Fibroblast of peridontal ligament (primary cell): ENCODE measurements at regions not wholly inside any gene's neighbourhood (a gene's known extent, or its start where the extent isn't known, plus 50 kb on each side); places are given as distances from the start of the nearest gene placed in this dataset.

Experiments used
- DNase-seq: peaks from one replicate; pipeline ENCODE4 v3.0.0-alpha.2; 2010; ENCODE audit errors: extremely low read depth

GRCh38 chr1:62917314-62917713, 133.4 kb downstream of the ATG4C start:
- DNase-seq, result no peak

DNA sequence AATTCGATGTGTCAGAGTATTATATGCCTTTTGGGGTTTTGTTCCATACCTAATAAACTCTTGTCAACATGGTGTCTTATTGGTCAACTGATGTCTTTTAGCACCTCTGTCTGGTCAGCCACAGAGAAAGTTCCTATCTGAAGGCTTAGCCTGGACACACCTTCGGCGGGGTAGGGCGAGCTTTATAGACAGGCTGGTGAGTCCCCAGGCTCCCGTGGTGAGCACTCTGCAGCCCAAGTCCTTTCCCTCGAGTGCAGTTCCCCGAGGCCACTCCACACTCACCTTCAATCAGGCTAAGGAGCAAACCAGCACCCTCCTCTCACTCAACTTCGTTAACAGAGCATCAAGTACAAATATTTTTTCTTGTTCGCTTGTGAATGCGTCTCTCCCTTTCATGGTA, 133.9 kb downstream of the ATG4C start:
- DNase-seq, result no peak

DNA sequence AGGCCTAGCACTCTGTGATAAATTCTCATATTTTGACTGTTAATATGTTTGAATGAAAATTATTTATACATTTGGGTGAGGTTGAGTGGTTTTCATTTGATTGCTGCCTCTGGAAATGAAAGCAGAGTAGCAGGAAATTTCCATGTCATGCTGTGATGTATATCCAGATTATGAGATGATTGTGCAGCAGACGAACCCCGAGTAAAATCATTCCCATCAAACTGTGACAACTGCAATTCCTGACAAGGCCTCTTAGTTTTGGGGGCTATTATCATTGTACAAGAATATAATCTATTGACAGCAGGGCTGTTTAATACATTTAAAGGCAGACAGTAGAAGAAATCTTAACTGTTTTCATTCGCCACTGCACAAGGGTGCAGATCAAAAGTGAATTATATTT, 134.8 kb downstream of the ATG4C start:
- no peak for DNase-seq

DNA sequence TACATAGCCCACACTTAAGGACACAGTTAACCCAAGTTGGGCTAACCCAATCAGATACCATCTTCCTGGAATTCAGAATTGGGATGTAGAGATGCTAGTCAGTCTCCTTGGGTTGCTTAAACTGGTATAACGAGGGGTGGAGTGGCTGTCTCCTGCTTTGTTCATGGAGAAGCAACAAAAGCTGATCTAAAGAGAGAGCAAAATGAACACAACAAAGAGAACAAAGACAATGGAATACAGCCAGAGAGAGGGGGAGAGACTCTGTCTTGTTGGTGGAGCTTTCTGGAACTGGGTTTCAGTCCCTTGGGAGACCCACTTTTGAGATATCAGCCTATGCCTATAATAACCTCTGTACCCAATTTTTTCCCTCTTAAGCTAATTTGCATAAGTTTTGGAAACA, 138.1 kb downstream of the ATG4C start:
- no peak for DNase-seq

DNA sequence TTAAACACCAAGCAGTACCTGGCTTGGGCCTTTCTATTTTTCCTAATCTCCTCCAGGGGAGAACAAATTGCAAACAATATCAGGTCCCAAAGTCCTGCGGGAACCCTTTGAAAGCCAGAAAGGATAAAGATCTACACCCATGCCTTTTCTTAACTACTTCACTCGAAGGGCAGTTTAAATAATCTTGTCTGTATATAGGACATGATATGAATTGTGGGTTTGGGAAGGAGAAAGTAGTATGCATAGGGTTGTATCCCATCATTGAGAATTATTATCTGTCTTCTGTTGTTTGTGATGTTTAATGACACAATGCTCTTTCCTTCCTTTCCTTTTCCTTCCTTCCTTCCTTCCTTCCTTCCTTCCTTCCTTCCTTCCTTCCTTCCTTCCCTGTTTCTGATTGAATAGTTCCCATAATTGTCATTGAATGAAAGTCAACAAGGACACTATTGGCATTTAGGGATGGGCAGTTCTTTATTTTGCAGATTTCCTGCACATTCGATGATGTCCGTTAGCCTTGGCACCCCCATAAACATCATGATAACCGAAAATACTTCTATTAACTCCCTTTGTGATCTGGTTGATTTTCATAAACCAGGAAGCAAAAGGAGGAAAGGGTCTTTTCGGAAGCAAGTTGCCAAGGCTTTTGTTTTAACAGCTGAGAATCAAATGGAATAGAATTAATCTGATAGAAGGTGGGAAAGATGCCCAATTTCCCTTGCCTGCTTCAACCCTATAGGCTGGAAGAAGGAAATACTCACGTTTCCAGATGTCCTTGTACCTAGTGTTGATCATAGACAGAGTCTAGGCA, 141.3 kb downstream of the ATG4C start:
- no peak for DNase-seq

DNA sequence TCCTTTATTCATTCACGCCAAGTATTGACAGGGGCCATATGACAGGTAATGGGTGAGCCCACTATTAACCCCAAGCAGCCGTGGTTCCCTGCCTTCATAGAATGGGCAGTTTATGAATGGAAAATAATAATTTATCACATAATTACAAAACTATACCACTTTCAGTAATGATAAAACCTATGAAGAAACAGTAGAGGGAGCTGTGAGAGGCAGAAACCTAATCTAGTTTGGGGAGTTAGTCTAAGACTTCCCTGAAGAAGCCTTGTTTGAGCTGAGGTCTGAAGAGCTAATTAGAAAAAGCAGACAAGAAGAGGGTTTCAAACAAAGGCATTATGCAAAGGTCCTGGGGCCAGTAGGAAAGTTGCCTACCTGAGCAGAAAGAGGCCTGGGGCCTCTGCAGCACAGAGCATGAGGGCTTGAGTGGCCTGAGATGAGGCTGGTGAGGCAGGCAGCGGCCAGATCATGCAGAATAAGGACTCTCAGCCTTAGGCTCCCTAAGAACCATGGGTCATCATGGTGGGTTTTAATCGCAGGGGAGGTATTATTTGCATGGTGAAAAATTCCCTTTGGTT, 142.8 kb downstream of the ATG4C start:
- no peak for DNase-seq

GRCh38 chr1:62928885-62929284, 145.0 kb downstream of the ATG4C start:
- DNase-seq, result no peak

DNA sequence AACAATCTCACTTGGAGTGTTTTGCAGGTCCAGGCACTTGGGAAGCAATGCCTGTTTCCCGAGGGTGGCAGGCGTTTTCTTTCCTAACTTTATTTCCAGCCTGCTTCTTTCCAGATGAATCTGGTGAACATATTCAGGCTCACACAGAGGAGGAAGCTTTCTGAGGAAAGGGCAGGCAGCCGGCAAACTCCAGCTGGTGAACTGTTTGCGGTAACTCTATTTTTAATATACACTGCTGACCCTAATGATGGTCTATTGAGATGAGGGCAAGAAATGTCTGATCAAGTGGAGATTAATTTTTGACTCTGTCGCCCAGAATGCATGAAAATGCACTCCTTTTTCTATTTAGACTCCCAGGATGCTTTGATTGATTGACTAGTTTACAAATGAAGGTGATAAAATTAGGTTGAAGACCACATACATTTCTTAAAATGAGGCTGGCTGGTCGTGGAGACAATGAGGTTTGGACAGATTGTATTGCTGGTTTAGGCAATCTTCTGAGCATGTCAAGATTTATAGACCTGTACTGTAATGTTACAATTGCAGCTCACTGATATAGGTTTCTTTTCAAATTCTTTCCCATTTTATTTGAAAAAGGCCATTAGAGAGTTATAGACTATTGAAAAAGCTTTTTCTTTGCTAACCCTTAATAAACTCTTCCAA, 153.8 kb downstream of the ATG4C start:
- DNase-seq, result no peak

- DNase-seq, result no peak
Measured at GRCh38 chr1:62941780-62942179, 157.8 kb downstream of the ATG4C start.

GRCh38 chr1:62946511-62946910, 162.6 kb downstream of the ATG4C start:
- DNase-seq, result no peak

DNA sequence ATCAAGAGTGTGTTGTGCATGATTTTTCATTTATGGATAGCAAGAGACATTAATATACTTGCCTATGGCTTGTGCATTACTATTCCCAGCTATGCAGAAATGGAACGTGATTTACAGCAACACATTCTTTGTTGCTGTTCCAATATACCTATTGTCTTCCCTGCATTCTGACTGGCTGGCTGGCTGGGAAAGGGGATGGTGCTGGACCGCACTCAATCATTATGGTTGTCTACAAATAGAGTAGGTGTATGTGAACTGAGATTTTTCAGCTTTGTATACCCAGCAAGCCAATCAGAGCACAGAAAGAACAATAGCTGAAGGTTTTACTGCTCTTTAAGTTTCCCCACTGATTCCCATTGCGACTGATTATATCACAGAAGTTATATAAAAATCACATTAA, 167.5 kb downstream of the ATG4C start:
- no peak for DNase-seq

DNA sequence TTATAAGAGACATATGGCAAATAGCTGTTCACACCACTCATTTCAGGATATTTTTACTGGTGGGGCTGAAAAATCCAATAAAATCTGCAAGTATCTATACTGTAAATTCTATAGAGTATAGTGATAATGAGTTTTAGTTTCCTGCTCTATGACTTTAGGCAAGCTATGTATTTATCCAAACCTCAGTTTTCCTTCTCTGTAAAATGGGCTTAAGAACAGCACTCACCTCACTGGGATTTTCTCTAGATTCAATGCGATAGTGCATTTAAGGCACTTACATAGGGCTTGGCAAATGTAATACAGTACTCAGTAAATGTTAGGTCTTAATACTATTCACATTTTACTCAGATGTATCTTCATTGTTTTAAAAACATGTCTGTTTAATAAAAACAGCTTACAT, 168.7 kb downstream of the ATG4C start:
- no peak for DNase-seq

- DNase-seq, result no peak
Measured at GRCh38 chr1:62953633-62954032, 169.7 kb downstream of the ATG4C start.

DNA sequence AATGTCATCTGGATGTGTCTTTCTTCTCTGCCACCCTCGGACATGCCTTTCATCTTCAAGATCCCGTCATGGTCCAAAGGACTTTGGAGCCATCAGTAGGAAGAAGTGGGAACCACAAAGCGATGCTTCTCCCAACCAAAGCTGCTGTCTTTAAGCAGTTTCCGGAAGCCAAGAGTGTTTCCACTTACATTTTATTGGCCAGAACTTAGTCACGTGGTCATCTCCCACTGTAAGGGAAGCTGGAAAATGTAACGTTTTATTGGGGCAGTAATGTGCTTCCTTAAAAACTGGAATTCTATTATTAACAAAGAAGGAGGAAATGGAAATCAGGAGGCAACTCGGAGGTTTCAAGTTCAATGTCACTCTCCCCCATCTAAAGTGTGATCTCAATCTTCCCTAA, 170.8 kb downstream of the ATG4C start:
- DNase-seq, result no peak

GRCh38 chr1:62955666-62956065, 171.7 kb downstream of the ATG4C start:
- DNase-seq, result no peak

DNA sequence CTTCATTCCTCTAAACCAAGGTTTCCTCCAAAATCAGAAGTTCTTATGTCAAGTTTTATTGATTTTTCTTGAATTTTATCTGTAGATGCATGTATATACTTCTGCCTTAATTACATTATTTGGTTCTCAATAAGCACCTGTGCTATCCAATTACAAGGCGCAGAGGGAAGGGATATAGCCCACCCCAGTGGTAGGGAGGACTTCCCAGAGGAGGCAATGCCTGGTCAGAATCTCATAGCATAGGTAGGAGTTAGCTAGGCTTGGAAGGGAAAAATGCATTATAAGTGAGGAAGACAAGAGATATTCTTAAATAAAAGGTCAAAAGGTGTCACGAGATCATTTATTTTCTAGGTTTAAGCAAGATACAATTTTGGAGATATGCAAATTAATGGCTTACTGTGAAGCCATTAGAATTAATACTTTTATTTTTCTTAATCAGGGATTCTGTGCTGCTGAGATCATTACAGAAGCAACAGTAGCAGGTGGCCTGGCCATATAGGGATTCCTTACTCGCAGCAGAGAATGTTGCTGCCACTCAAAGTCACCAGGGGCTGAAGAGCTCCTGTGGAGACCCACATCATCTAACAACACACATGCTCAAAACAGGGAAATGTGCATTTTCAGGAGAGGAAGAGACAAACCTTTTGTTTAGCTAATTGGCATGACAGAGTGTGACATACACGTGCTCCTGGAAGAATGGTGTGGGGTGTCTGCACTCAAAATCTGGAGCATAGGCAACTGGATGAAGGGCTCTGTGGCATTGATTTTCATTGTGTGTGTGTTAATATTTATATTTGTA, 178.3 kb downstream of the ATG4C start:
- DNase-seq, result no peak

DNA sequence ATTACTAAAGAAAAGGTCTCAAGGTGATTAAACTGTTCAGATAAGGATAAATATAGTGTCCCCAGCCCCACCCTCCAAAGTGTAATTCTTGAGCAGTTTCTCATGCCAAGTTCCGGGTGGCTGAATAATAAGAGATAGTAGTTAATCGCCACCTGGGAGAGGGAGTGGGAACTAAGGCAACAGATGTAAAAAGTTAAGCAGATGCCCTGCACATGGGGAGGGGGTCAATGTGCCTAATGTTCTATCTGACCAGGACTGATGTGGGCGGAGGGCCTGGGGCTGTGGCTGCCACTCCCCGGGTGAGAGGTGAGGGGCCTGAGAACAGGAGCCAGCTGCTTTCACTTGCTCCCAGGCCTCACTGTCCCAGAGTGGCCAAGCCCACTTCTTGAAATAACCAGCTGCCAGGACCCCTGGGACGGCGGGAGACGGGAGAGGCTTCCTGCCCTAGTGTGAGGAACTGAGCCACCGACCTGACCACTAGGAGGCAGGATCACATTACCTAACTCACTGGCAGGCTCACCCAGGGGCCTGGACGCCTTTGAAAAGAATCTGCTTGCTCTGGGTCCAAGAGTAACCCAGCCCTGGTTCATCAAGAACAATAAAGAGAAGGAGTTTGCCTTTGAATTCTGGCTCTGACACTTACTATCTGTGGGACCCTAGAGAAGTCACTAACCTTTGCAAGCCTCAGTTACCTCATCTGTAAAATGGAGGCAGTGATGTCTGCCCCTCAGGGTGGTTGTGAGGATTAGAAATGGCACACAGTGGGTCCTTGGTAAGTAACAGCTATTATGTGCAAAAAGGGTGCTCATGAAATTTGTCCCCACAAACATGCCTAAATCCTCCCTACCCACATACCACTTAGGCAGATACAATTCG, 179.2 kb downstream of the ATG4C start:
- DNase-seq, result peak; percentile 46

- DNase-seq, result no peak
Measured at GRCh38 chr1:62964141-62964540, 180.2 kb downstream of the ATG4C start.

DNA sequence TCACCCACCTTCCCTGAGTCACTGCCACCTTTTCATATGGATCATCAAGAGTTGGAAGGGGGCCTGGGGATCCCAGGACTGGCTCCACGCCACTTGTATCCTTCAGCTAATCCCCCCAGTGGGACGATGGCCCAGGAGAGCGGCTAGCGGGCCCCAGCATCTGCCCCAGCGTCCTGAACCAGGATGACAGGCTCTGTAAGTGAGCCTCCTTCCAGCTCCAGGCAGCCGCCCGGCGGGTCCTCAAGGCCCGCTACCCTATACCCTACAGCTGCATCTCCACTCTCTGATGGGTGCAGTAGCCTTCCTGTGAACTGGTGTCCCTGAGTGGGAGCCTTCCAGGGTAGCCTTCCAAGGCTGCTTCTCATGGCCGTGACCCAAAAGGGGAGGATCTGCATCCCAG, 183.1 kb downstream of the ATG4C start:
- no peak for DNase-seq

- peak; percentile 5 for DNase-seq
Measured at GRCh38 chr1:62977366-62977765, 193.4 kb downstream of the ATG4C start.

DNA sequence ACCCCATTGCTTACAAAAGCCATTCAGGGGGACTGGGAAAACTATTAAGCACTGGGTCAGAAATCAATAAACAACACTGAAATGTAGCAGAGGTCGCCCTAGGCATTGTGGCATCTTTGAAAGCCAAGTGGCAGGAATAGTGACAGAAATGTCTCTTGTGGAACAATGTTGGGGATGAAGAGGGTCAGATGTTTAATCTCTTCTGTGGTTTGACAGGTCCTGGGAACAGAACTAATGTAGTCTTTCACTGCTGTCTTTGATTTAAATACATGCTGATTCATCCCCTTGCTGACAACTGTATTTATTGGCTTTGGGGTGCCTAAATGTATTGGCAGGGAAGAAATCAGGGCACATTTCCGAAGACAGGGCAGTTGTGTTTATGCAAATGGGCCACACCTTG, 194.8 kb downstream of the ATG4C start:
- DNase-seq, result no peak
